Heart left ventricle (tissue), 16 donors: ENCODE measurements at regions not wholly inside any gene's neighbourhood (a gene's known extent, or its start where the extent isn't known, plus 50 kb on each side); places are given as distances from the start of the nearest gene placed in this dataset.

ENCODE experiments used
- ATAC-seq, 4 donors: fragments of 200-7000 bp; cut with Tn5 transposase; one replicate each; pipeline ENCODE4 v1.9.1; 2020 to 2022; ENCODE audit warnings: moderate library complexity in 4 of 4, mild to moderate bottlenecking in 3 of 4, moderate number of reproducible peaks in 1 of 4
- DNase-seq, 5 donors: peaks; one replicate each; pipeline ENCODE4 v3.0.0-alpha.2; 2020
- H3K27ac ChIP-seq, 12 donors: fragments of 200-600 bp; sonication (generic) in 4 of 12; one replicate each; pipeline versions ENCODE4 v1.5.0 to v1.8.0; 2016 to 2022; ENCODE audit warnings: mild to moderate bottlenecking in 2 of 12
- H3K27me3 ChIP-seq, 9 donors: fragments of 200-600 bp; sonication (generic) in 2 of 9; one replicate each; pipeline versions ENCODE4 v1.5.1 to v1.8.0; 2016 to 2022; ENCODE audit warnings: mild to moderate bottlenecking in 3 of 9
- H3K36me3 ChIP-seq, 9 donors: fragments of 200-600 bp; sonication (generic) in 2 of 9; one replicate each; pipeline versions ENCODE4 v1.5.0 to v1.8.0; 2018 to 2022; ENCODE audit warnings: mild to moderate bottlenecking in 2 of 9
- H3K4me1 ChIP-seq, 12 donors: fragments of 200-600 bp; sonication (generic) in 4 of 12; one replicate each; pipeline versions ENCODE4 v1.5.0 to v1.8.0; 2016 to 2022; ENCODE audit warnings: mild to moderate bottlenecking in 3 of 12
- H3K4me3 ChIP-seq, 12 donors: fragments of 200-600 bp; sonication (generic) in 4 of 12; one replicate each; pipeline versions ENCODE4 v1.5.0 to v1.8.0; 2017 to 2022; ENCODE audit warnings: mild to moderate bottlenecking in 9 of 12, moderate library complexity in 4 of 12
- H3K9me3 ChIP-seq, 12 donors: fragments of 200-600 bp; sonication (generic) in 4 of 12; one replicate each; pipeline versions ENCODE4 v1.5.0 to v1.8.0; 2016 to 2022; ENCODE audit warnings: mild to moderate bottlenecking in 1 of 12
- POLR2A ChIP-seq, 2 donors: fragments of 450-650 bp; IDR thresholded peaks; one replicate each; pipeline ENCODE4 v1.6.1; 2017; ENCODE audit warnings: antibody characterized with exemption in 2 of 2, mild to moderate bottlenecking in 2 of 2, moderate library complexity in 2 of 2
- WGBS, 4 donors: extraction: QIAGEN DNeasy Blood & Tissue Kit in 2 of 4; methylation state at CpG; one replicate each; pipeline versions ENCODE4 v1.1.5 to v1.1.7; 2013 to 2018; 5-methylcytosine and 5-hydroxymethylcytosine counted together
- intact Hi-C, 10 donors: fragments of 100-400 bp; cut with DNase I; formaldehyde crosslinking; loops; one replicate each; pipeline versions ENCODE4 v1.11.1 to v1.14.2; 2022
- TF ChIP-seq, protein P1 (sequence below), 12 donors: fragments of 200-600 bp; sonication (generic) in 4 of 12; IDR thresholded peaks; one replicate each; pipeline versions ENCODE4 v1.5.0 to v1.8.0; 2018 to 2022; ENCODE audit warnings: antibody characterized with exemption in 12 of 12, mild to moderate bottlenecking in 5 of 12
- donor health status: ischemic (EF 13 %, LVEDD 7.1; RV severe dilation, severe dysfunction).
- donor health status: healthy with polysubstance abuse.
- donor health status: DM: no; HTN: yes; CAD: no.
- donor health status: DM: no; HTN: no; CAD: no.
- donor health status: ischemic (EF 25% LVEDD 6.9; RV normal size, moderate dysfunction).
- donor health status: ischemic (EF 25% LVEDD 5.7; RV mildly dilated, moderate dysfunction).
- donor health status: healthy.
- donor health status: DM: yes; HTN: yes; CAD: no.
- donor health status: ischemic (EF 35%, LVEDD 5.7; RV mildly dilated, moderate dysfunction).
- donor health status: nonischemic (EF 11% LVEDD 7.7; RV severe dilation, severe dysfunction).
- donor health status: DM: yes; HTN: yes; CAD: no.
- donor health status: PGD.
- donor health status: ischemic (EF 29% LVEDD 5.4; RV normal size, mild dysfunction).
- donor health status: nonischemic (EF 23%, LVEDD 6.1; RV moderate dilation, normal function).

DNA sequence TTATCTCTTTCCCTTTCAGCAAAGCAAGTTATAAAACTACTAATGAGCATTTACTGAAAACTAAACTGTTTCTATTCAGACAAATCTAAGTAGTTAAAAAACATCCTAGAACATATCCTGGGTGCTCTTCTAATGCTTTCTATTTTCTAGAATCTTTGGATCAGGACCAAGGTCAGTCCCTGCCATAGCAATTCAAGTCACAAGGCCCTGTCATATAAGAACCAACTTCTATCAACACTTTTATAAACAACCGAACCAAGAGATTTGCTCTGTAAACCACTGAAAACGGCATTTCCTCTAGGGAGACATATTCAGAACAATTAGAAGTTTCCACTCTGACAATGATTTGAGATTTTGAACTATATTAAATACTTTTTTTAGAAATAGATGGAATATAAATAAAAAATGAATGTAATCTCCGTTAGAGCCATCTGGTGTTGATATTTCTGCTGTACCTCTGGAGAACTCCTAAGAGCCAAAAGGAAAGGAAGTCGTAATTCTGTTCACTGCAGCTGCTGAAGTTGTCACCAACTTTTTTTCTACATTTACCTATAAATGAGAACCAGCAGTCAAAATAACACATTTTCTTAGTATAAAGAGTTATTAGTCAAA lies 51.4 kb upstream of the LGSN start:
- ATAC-seq (no peak), DNase-seq (no peak)
- Histone ChIP-seq H3K4me1 (no peaks in the 10 kb centered on the region), H3K36me3 (no peaks in the 10 kb centered on the region), H3K9me3 (peaks cover 0 to 3% (median 0%) of the 10 kb centered on the region in 12 donors), H3K27me3 (no peaks in the 10 kb centered on the region), H3K4me3 (no peak overlapping the region), H3K27ac (no peak overlapping the region)
- no peak for TF ChIP-seq POLR2A (IDR thresholded peaks at IDR 0.05)
- TF ChIP-seq, protein P1, sequence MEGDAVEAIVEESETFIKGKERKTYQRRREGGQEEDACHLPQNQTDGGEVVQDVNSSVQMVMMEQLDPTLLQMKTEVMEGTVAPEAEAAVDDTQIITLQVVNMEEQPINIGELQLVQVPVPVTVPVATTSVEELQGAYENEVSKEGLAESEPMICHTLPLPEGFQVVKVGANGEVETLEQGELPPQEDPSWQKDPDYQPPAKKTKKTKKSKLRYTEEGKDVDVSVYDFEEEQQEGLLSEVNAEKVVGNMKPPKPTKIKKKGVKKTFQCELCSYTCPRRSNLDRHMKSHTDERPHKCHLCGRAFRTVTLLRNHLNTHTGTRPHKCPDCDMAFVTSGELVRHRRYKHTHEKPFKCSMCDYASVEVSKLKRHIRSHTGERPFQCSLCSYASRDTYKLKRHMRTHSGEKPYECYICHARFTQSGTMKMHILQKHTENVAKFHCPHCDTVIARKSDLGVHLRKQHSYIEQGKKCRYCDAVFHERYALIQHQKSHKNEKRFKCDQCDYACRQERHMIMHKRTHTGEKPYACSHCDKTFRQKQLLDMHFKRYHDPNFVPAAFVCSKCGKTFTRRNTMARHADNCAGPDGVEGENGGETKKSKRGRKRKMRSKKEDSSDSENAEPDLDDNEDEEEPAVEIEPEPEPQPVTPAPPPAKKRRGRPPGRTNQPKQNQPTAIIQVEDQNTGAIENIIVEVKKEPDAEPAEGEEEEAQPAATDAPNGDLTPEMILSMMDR (IDR thresholded peaks at IDR 0.05) = no peak
- intact Hi-C loops = no loop called here
- 46 to 51% (median 48%) methylated on average over 4 of the region's 4 CpGs for WGBS, 4 donors

DNA sequence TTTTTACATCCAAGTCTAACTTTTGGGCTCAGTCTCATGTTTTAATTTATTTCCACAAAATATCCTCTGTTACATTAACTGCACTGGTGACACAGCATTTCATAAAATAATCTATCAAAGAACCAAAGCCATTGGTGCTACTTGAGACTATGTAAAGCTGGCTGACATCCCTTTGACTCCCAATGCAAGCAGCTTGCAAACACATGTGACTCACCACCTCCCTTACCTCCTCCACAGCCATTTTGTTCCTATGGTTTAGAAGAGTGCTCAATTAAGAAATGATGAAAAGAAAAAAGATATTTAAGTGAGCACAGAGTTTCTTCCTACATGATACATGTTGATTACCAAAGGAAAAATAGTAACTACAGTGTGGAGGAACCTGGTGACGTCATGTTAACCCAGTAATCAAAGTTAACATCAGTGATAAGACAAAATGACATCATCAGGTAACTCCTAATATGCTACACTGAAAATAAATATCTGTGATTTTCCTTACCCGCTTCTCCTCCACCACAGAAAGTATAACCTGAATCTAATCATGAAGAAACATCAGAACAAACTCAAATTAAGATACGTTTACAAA lies 53.3 kb upstream of the LGSN start:
- intact Hi-C loops = no loop called here

DNA sequence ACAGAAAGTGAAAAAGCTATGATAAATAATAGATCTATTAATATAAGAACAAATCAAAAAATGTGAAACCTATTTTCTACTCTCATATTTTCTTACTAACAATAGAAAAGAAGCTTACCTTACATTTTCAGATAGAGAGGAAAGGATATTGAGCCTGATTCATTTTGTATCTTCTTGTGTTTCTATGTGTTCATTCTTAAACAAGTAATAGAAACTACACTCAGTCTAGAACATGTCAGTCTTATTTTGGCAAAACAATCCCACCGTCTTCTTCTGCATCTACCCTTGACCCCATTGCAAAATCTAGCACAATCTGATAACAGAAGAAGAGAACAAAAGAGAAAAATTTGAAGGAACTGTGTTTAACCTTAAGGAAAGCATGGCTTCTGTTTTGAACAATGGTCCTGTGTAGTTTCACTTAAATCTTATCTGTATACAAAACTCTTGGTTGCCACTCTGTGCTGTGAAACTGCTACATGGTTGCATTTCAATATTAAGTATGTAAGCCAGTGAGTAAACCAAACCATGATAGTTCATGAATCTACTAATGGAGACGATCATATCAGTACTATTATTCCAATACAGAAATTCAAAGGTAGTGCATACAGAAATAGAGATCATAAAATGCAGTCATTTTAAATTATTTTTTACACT lies 69.5 kb upstream of the LGSN start:
- Histone ChIP-seq H3K27me3 (no peaks in the 10 kb centered on the region), H3K9me3 (no peaks in the 10 kb centered on the region), H3K4me3 (no peak overlapping the region), H3K27ac (no peak overlapping the region), H3K36me3 (no peaks in the 10 kb centered on the region), H3K4me1 (no peaks in the 10 kb centered on the region)
- intact Hi-C loops = no loop called here
- TF ChIP-seq, protein P1 (IDR thresholded peaks at IDR 0.05) = no peak
- TF ChIP-seq POLR2A (IDR thresholded peaks at IDR 0.05) = no peak
- 65 to 82% (median 72%) methylated on average over 2 of the region's 2 CpGs for WGBS, 4 donors
- DNase-seq = no peak
- no peak for ATAC-seq

More for the DNA sequence above, 53.3 kb upstream of the LGSN start:
- no peaks in the 10 kb centered on the region for H3K36me3 ChIP-seq
- H3K27me3 ChIP-seq = no peaks in the 10 kb centered on the region
- H3K9me3 ChIP-seq = peaks cover 0 to under 1% (median 0%) of the 10 kb centered on the region in 12 donors
- H3K4me1 ChIP-seq = no peaks in the 10 kb centered on the region
- DNase-seq (no peak), ATAC-seq (no peak)
- TF ChIP-seq, protein P1 (IDR thresholded peaks at IDR 0.05) = no peak
- no peak for TF ChIP-seq POLR2A (IDR thresholded peaks at IDR 0.05)
- H3K4me3 ChIP-seq = no peak overlapping the region
- WGBS, 4 donors = 70 to 81% (median 72%) methylated on average over 3 of the region's 3 CpGs
- H3K27ac ChIP-seq = no peak overlapping the region

DNA sequence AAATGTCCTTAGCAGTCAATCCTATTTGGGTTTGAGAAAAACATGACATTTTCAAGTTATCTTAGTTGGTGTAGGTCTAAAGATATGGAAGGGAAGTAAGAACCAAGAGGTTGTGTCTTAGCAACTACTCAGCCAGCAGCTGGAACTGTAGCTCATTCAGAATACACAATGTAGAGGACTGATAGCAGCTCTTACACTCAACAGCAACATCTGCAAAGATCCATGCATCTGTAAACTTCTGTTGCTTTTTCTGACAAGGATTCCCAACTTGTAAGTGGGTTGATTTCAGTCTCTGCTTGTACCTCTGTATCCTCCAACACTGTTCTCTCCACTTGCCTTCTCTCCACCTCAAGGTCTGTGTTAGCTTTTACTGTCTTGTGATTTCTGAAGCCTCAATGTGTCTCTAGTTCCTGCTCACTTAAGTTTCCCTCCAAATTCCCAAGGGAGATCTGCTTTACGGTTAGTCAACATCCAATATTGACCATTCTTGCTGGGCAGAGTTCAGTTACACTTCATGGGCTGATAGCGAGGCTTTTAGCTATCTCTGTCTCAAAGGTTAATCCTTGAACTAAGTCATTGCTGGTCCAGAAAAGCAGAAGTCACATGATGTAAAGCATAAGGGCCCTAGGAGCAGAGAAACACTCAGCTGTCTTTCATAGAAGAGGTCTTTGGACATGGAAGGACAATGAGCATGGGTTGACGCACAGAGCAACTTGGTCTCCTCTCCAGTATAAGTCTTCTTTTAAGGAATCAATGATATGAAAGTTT lies 71.6 kb upstream of the LGSN start:
- DNase-seq = no peak
- TF ChIP-seq POLR2A (IDR thresholded peaks at IDR 0.05) = no peak
- TF ChIP-seq, protein P1 (IDR thresholded peaks at IDR 0.05) = no peak
- Histone ChIP-seq H3K9me3 (no peaks in the 10 kb centered on the region), H3K4me1 (no peaks in the 10 kb centered on the region), H3K4me3 (no peak overlapping the region), H3K27ac (no peak overlapping the region), H3K27me3 (no peaks in the 10 kb centered on the region), H3K36me3 (no peaks in the 10 kb centered on the region)
- WGBS, 4 donors = 68 to 77% (median 75%) methylated on average over 3 of the region's 3 CpGs
- ATAC-seq = no peak
- intact Hi-C loops = no loop called here
